Transverse colon (tissue), 4 donors: ENCODE measurements at regions not wholly inside any gene's neighbourhood (a gene's known extent, or its start where the extent isn't known, plus 50 kb on each side); places are given as distances from the start of the nearest gene placed in this dataset.

ENCODE experiments used
- DNase-seq: peaks from one replicate; pipeline ENCODE4 v3.0.0-alpha.2; 2019
- H3K27ac ChIP-seq, 4 donors: fragments of 200-600 bp; sonication (generic); 2 replicates each; pipeline ENCODE4 v1.5.1; 2016 to 2018; ENCODE audit warnings: inconsistent platforms in 4 of 4
- H3K27me3 ChIP-seq: fragments of 200-600 bp; sonication (generic); 2 replicates; pipeline ENCODE4 v1.5.1; 2017; ENCODE audit warnings: inconsistent platforms
- H3K36me3 ChIP-seq, 4 donors: fragments of 200-600 bp; sonication (generic); 2 replicates each; pipeline ENCODE4 v1.5.1; 2017 to 2019; ENCODE audit warnings: inconsistent platforms in 4 of 4
- H3K4me1 ChIP-seq, 4 donors: fragments of 200-600 bp; sonication (generic); 2 replicates each; pipeline ENCODE4 v1.5.1; 2017 to 2020; ENCODE audit warnings: inconsistent platforms in 4 of 4
- H3K4me3 ChIP-seq, 4 donors: fragments of 200-600 bp; sonication (generic); 1 replicate in 1 of 4; 2 replicates in 3 of 4; pipeline versions ENCODE4 v1.5.1 to v1.6.1; 2017 to 2019; ENCODE audit warnings: inconsistent platforms in 4 of 4
- H3K9me3 ChIP-seq, 2 donors: fragments of 200-600 bp; sonication (generic); 2 replicates each; pipeline ENCODE4 v1.5.1; 2017 to 2019; ENCODE audit warnings: inconsistent platforms in 2 of 2
- CTCF ChIP-seq, 5 experiments: fragments of 200-600 bp in 3 of 5; fragments of 450-650 bp in 2 of 5; sonication (generic) in 3 of 5; IDR thresholded peaks; 1 replicate in 2 of 5; 2 replicates in 3 of 5; pipeline ENCODE4 v1.5.1; 2016 to 2017; ENCODE audit warnings: antibody characterized with exemption in 5 of 5, inconsistent platforms in 3 of 5, mild to moderate bottlenecking in 2 of 5, moderate library complexity in 1 of 5
- EP300 ChIP-seq: sonication (generic); formaldehyde crosslinking; IDR thresholded peaks from one replicate; pipeline ENCODE4 v1.6.1; 2017; ENCODE audit warnings: antibody characterized with exemption, low read depth
- POLR2A ChIP-seq: fragments of 450-650 bp; IDR thresholded peaks from one replicate; pipeline ENCODE4 v1.6.1; 2016; ENCODE audit warnings: antibody characterized with exemption, mild to moderate bottlenecking, moderate library complexity
- POLR2AphosphoS5 ChIP-seq, 3 donors: sonication (generic); formaldehyde crosslinking; IDR thresholded peaks; one replicate each; pipeline ENCODE4 v1.6.1; 2016; ENCODE audit warnings: antibody characterized with exemption in 3 of 3
- WGBS, 2 donors: methylation state at CpG; one replicate each; pipeline ENCODE4 v1.1.5; 2018; ENCODE audit warnings: low coverage in 1 of 2; 5-methylcytosine and 5-hydroxymethylcytosine counted together
- in situ Hi-C, 4 donors: fragments of 200-750 bp; cut with MboI; loops; one replicate each; pipeline versions ENCODE4 v1.15.0 to v1.15.1; 2017; ENCODE audit warnings: low sequenced_read_pairs in 3 of 4, low pct_ligation_motif_present in 1 of 4, low pct_unique_long_range_greater_than_20kb in 1 of 4
- intact Hi-C: fragments of 100-400 bp; cut with DNase I; formaldehyde crosslinking; loops from one replicate; pipeline ENCODE4 v1.15.1; 2023; ENCODE audit warnings: low total_unique reads

DNA sequence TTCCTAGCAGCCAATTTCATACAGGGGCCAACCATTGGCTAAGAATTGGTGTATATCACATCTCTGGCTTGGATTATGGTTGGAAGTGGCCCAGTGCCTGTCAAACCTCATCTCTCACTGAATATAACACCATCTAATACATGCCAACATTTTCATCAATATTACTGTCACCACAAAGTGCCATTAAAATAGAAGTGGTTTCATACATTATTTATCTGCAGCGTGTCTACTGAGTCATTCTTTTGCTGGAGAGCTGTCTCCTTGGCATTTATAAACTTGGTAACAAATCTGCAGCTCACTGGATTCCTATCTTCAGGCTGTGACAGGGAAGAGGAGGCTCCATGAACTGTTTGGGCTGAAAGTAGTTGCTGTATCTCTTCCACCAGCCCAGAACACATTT is 70.9 kb downstream of the PTTG1 start:
- Histone ChIP-seq H3K9me3 (no peaks in the 10 kb centered on the region), H3K36me3 (no peaks in the 10 kb centered on the region), H3K27ac (no peak overlapping the region), H3K4me3 (no peak overlapping the region), H3K4me1 (no peaks in the 10 kb centered on the region), H3K27me3 (no peaks in the 10 kb centered on the region)
- in situ Hi-C loops, result loop anchor here in 1 of 4 donors (25.0 kb wide), 1 partner anchor 295 kb away; no protein-coding TSS in a partner anchor
- intact Hi-C loops, result no loop called here
- WGBS, 2 donors, result 74% methylated on average over 1 of the region's 1 CpG; no CpG with 5 or more reads in 1 of the 2 donors
- DNase-seq, result no peak
- no peak for TF ChIP-seq POLR2A
- no peak for TF ChIP-seq EP300
- TF ChIP-seq CTCF (IDR thresholded peaks at IDR 0.05), result no peak
- TF ChIP-seq POLR2AphosphoS5 (IDR thresholded peaks at IDR 0.05), result no peak

DNA sequence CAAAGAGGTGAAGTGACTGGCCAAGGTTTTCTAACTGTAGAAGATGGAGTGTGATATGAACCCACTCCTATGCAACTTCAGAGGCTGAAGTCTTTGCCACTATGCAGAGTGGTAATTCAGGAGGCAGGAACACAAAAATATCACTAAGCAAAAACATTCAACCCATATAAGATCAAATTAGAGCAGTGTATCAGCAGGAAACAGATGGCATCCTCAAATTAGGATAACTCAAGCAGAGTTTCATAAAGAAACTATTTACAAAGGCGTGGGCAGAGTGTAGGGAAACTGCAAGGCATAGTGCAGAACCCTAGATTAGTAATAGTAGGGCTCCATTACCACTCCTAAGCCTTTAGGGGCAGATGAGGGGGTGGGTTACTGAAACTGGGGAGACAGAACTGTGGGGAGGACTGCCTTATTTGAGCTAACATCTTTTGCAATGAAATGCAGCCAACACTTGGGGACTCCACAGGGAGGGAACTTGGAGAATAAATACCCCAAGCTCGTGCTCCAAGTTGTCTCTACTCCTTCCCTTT is 72.2 kb downstream of the PTTG1 start:
- intact Hi-C loops, result no loop called here
- DNase-seq, result no peak
- WGBS, 2 donors, result 60 to 65% methylated on average over 1 to 2 of the region's 2 CpGs
- H3K4me3 ChIP-seq, result no peak overlapping the region
- no peaks in the 10 kb centered on the region for H3K36me3 ChIP-seq
- H3K27ac ChIP-seq, result no peak overlapping the region
- no peaks in the 10 kb centered on the region for H3K27me3 ChIP-seq
- no peaks in the 10 kb centered on the region for H3K9me3 ChIP-seq
- H3K4me1 ChIP-seq, result peaks cover 0 to under 1% (median 0%) of the 10 kb centered on the region in 4 donors
- TF ChIP-seq POLR2AphosphoS5 (IDR thresholded peaks at IDR 0.05) (no peak), EP300 (no peak), POLR2A (no peak), CTCF (IDR thresholded peaks at IDR 0.05) (no peak)
- in situ Hi-C loops, result loop anchor here in 1 of 4 donors (25.0 kb wide), 1 partner anchor 293 kb away; no protein-coding TSS in a partner anchor

GRCh38 chr5:160494451-160494850 is 72.8 kb downstream of the PTTG1 start:
- H3K27ac ChIP-seq, result no peak overlapping the region
- no peak for DNase-seq
- no peak overlapping the region for H3K4me3 ChIP-seq
- intact Hi-C loops, result no loop called here
- H3K9me3 ChIP-seq, result no peaks in the 10 kb centered on the region
- peaks cover 0 to 6% (median 0%) of the 10 kb centered on the region in 4 donors for H3K4me1 ChIP-seq
- H3K27me3 ChIP-seq, result no peaks in the 10 kb centered on the region
- WGBS, 2 donors, result 48 to 62% methylated on average over 3 to 4 of the region's 4 CpGs
- TF ChIP-seq POLR2AphosphoS5 (IDR thresholded peaks at IDR 0.05) (no peak), CTCF (IDR thresholded peaks at IDR 0.05) (no peak), POLR2A (no peak), EP300 (no peak)
- no peaks in the 10 kb centered on the region for H3K36me3 ChIP-seq
- in situ Hi-C loops, result loop anchor here in 1 of 4 donors (25.0 kb wide), 1 partner anchor 293 kb away; no protein-coding TSS in a partner anchor

DNA sequence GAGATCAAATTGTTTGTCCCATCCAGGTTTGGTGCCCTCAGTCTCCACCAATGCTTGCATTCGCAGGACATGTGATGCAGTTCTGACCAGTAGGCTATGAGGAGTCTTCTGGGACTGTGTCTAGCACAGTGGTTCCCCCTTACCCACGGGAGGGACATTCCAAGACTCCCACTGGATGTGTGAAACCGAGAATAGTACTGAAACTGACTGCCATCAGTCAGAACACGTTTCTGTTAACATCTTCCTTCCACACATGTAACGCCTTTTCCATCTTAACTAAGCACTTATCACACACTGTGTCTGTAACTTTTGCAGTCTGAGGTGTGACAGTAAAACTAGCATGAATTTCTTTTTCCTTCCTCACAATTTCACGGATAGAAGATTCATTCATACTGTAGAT is 74.7 kb downstream of the PTTG1 start:
- Histone ChIP-seq H3K36me3 (no peaks in the 10 kb centered on the region), H3K27ac (no peak overlapping the region), H3K4me1 (peaks cover 0 to 6% (median 0%) of the 10 kb centered on the region in 4 donors), H3K4me3 (no peak overlapping the region), H3K27me3 (no peaks in the 10 kb centered on the region), H3K9me3 (no peaks in the 10 kb centered on the region)
- no peak for DNase-seq
- in situ Hi-C loops, result loop anchor here in 1 of 4 donors (25.0 kb wide), 1 partner anchor 291 kb away; no protein-coding TSS in a partner anchor
- intact Hi-C loops, result no loop called here
- TF ChIP-seq EP300 (no peak), POLR2AphosphoS5 (IDR thresholded peaks at IDR 0.05) (no peak)
- 68 to 69% methylated on average over 5 to 6 of the region's 6 CpGs for WGBS, 2 donors
